GM18868 (cell line): ENCODE measurements at regions not wholly inside any gene's neighbourhood (a gene's known extent, or its start where the extent isn't known, plus 50 kb on each side); places are given as distances from the start of the nearest gene placed in this dataset.
"Not testable (repeated sequence)": the region's sequence is repeated elsewhere in the genome, so short reads cannot be mapped to it uniquely, and the experiment has no call there.

Experiments
- ATAC-seq: cut with Tn5 transposase; IDR thresholded peaks from one replicate; pipeline ENCODE4 v1.9.1; 2021; ENCODE audit warnings: mild to moderate bottlenecking, moderate library complexity; ENCODE audit not compliant: unreplicated experiment

GRCh38 chr6:147441751-147442150, 66.7 kb upstream of the SAMD5 start:
- no peak for ATAC-seq

DNA sequence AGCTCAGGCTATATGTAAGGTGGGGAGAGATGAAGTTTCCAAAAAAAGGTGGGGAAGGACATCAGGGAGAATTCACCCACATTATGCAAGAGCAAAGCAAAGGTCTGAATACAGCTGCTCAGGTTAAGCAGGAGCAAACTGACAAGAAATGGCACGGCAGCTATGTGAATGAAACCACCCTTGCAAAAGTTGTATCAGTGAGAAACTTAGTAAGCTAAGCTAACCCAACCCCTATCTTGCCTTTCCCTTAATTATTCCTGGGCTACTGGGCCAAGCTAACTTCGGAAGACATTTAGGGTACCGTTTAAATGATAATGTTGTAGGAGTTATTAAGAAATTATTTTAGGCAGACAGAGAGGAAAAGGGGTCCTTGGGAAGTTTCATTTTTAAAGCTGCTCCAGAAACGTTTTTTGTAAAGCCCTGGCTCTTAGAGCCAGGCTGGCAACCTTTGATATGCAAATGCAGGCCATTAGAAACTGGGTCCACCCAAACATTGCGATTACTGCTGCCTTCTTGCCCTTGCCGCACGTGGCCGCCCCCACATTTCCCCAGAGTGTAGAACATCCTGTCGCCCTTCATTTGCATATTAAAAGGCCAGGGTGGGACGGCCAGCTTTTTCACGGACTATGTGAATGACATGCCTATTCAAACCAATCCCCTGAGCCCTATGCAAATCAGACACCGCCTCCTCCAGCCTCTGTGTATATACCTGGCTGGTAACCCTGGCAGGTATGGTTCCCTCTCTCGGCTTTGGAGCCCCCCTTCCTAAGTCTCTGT, 60.5 kb upstream of the SAMD5 start:
- peak; percentile 51 for ATAC-seq

- ATAC-seq, result no peak
These were observed 59.7 kb upstream of the SAMD5 start for GRCh38 chr6:147448775-147449174.

DNA sequence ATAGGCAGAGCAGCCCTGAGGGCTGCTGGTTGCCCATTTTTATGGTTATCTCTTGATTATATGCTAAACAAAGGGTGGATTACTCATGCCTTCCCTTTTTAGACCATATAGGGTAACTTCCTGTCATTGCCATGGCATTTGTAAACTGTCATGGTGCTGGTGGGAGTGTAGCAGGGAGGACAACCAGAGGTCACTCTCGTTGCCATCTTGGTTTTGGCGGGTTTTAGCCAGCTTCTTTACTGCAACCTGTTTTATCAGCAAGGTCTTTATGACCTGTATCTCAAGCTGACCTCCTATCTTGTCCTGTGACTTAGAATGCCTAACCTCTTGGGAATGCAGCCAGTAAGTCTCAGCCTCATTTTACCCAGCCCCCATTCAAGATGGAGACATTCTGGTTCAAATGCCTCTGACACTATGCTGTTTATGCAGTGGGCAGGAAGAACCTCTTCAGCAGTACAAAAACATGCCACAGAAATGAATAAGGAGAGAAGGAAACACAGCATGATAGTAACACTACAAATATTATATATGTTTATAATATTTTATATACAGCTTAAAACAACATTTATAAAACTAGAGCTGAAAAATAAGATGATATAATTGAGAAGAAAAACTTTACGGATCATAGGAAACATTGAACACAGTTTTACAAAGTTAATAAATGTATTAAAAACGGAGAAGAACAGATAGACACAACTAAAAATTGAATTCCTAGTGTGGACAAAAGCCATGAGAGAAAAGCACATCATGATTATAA, 58.9 kb upstream of the SAMD5 start:
- no peak for ATAC-seq

GRCh38 chr6:147453361-147453760, 55.1 kb upstream of the SAMD5 start:
- ATAC-seq, result no peak

- not testable (repeated sequence) for ATAC-seq
These were observed 53.6 kb upstream of the SAMD5 start for GRCh38 chr6:147454862-147455261.
